Gastrocnemius medialis (tissue), 4 donors: ENCODE measurements at regions not wholly inside any gene's neighbourhood (a gene's known extent, or its start where the extent isn't known, plus 50 kb on each side); places are given as distances from the start of the nearest gene placed in this dataset.

Source experiments
- CTCF ChIP-seq, 5 experiments: fragments of 450-650 bp in 3 of 5; fragments of 200-600 bp in 2 of 5; sonication (generic) in 2 of 5; IDR thresholded peaks in 4 of 5; conservative IDR thresholded peaks in 1 of 5; 1 replicate in 4 of 5; 2 replicates in 1 of 5; pipeline ENCODE4 v1.5.1; 2016 to 2019; ENCODE audit warnings: antibody characterized with exemption in 5 of 5, mild to moderate bottlenecking in 3 of 5, moderate library complexity in 3 of 5
- POLR2A ChIP-seq, 2 donors: fragments of 450-650 bp; IDR thresholded peaks; one replicate each; pipeline ENCODE4 v1.6.1; 2017; ENCODE audit warnings: antibody characterized with exemption in 2 of 2, mild to moderate bottlenecking in 2 of 2, moderate library complexity in 2 of 2

GRCh38 chr10:107436568-107436967 lies 272.1 kb upstream of the SORCS1 start:
- TF ChIP-seq CTCF (IDR thresholded peaks at IDR 0.05 in 4 of 5, conservative IDR thresholded peaks at IDR 0.05 in 1 of 5) (no peak), POLR2A (IDR thresholded peaks at IDR 0.05) (no peak)
